Prostate gland (tissue), 2 donors: ENCODE measurements at regions not wholly inside any gene's neighbourhood (a gene's known extent, or its start where the extent isn't known, plus 50 kb on each side); places are given as distances from the start of the nearest gene placed in this dataset.

Experiments used
- DNase-seq: peaks from one replicate; pipeline ENCODE4 v3.0.0-alpha.2; 2019; ENCODE audit warnings: low spot score
- H3K27ac ChIP-seq, 2 donors: fragments of 200-600 bp; sonication (generic); 2 replicates each; pipeline ENCODE4 v1.5.1; 2017 to 2019
- H3K27me3 ChIP-seq: fragments of 200-600 bp; sonication (generic); replicated peaks from 2 replicates; pipeline ENCODE4 v1.5.1; 2019; ENCODE audit not compliant: insufficient read depth
- H3K36me3 ChIP-seq, 2 donors: fragments of 200-600 bp; sonication (generic); 1 replicate in 1 of 2; 2 replicates in 1 of 2; pipeline versions ENCODE4 v1.5.1 to v1.8.1; 2017 to 2019
- H3K4me1 ChIP-seq: fragments of 200-600 bp; sonication (generic); replicated peaks from 2 replicates; pipeline ENCODE4 v1.5.1; 2019
- H3K4me3 ChIP-seq, 2 donors: fragments of 200-600 bp; sonication (generic); 2 replicates each; pipeline ENCODE4 v1.5.1; 2017 to 2019
- H3K9me3 ChIP-seq: fragments of 200-600 bp; sonication (generic); 2 replicates; pipeline ENCODE4 v1.5.1; 2017
- POLR2A ChIP-seq: fragments of 450-650 bp; IDR thresholded peaks from one replicate; pipeline ENCODE4 v1.6.1; 2016; ENCODE audit warnings: antibody characterized with exemption, mild to moderate bottlenecking
- POLR2AphosphoS5 ChIP-seq: sonication (generic); formaldehyde crosslinking; IDR thresholded peaks from one replicate; pipeline ENCODE4 v1.6.1; 2017; ENCODE audit warnings: antibody characterized with exemption
- WGBS: methylation state at CpG from one replicate; pipeline ENCODE4 v1.1.5; 2018; 5-methylcytosine and 5-hydroxymethylcytosine counted together
- intact Hi-C: fragments of 100-400 bp; cut with DNase I; formaldehyde crosslinking; loops from one replicate; pipeline ENCODE4 v1.14.2; 2022
- TF ChIP-seq, protein P1 (sequence below), 4 experiments: fragments of 200-600 bp in 2 of 4; fragments of 450-650 bp in 2 of 4; sonication (generic) in 2 of 4; IDR thresholded peaks; 1 replicate in 3 of 4; 2 replicates in 1 of 4; pipeline ENCODE4 v1.5.1; 2016 to 2019; ENCODE audit warnings: antibody characterized with exemption in 4 of 4, mild to moderate bottlenecking in 2 of 4, moderate library complexity in 2 of 4

DNA sequence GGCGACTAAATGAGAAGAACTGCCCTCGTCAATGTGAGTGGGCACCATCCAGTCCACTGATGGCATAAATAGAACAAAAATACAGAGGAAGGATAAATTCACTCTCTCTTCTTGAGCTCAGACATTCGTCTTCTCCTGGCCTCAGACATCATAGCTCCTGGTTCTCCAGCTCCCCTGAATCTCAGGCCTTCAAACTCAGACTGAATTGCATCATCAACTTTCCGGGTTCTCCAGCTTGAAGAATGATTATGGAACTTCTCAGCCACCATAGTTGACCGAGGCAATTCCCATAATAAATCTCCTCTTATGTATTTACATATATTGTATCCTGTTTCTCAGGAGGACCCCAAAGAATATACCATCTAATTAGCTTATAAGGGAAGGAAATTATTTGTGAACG is 55.0 kb upstream of the FNDC3A start:
- H3K4me1 ChIP-seq: no peaks in the 10 kb centered on the region
- no peak overlapping the region for H3K4me3 ChIP-seq
- intact Hi-C loops: no loop called here
- TF ChIP-seq, protein P1, sequence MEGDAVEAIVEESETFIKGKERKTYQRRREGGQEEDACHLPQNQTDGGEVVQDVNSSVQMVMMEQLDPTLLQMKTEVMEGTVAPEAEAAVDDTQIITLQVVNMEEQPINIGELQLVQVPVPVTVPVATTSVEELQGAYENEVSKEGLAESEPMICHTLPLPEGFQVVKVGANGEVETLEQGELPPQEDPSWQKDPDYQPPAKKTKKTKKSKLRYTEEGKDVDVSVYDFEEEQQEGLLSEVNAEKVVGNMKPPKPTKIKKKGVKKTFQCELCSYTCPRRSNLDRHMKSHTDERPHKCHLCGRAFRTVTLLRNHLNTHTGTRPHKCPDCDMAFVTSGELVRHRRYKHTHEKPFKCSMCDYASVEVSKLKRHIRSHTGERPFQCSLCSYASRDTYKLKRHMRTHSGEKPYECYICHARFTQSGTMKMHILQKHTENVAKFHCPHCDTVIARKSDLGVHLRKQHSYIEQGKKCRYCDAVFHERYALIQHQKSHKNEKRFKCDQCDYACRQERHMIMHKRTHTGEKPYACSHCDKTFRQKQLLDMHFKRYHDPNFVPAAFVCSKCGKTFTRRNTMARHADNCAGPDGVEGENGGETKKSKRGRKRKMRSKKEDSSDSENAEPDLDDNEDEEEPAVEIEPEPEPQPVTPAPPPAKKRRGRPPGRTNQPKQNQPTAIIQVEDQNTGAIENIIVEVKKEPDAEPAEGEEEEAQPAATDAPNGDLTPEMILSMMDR (IDR thresholded peaks at IDR 0.05): no peak
- TF ChIP-seq POLR2A (no peak), POLR2AphosphoS5 (no peak)
- H3K9me3 ChIP-seq: no peaks in the 10 kb centered on the region
- DNase-seq: no peak
- no peaks in the 10 kb centered on the region for H3K27me3 ChIP-seq
- H3K36me3 ChIP-seq: no peaks in the 10 kb centered on the region
- no peak overlapping the region for H3K27ac ChIP-seq
- 94% methylated on average over 6 of the region's 6 CpGs for WGBS

DNA sequence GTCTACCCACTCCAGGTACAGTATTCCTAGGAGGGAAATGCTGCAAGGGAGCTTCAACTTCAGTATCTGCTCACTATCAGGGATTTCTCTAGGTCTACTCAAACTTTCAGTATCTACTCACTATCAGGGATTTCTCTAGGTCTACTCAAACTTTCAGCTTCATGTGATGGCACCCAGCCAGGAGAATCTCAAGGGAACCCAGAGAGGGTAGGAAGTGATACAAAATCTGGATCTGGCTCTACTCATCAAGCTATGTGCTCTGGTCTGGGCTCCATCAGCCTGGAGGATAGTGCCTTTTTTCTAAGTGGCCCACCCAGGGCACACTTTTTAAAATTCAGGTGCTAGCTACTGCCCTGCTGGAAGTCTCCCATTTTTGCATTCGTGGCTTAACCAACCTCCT is 52.3 kb upstream of the FNDC3A start:
- H3K9me3 ChIP-seq: no peaks in the 10 kb centered on the region
- no peaks in the 10 kb centered on the region for H3K27me3 ChIP-seq
- no peak for DNase-seq
- no peaks in the 10 kb centered on the region for H3K36me3 ChIP-seq
- no peak overlapping the region for H3K4me3 ChIP-seq
- TF ChIP-seq POLR2AphosphoS5 (no peak), POLR2A (no peak)
- TF ChIP-seq, protein P1 (IDR thresholded peaks at IDR 0.05): no peak
- 95% methylated on average over 1 of the region's 1 CpG for WGBS
- no peaks in the 10 kb centered on the region for H3K4me1 ChIP-seq
- H3K27ac ChIP-seq: no peak overlapping the region
- intact Hi-C loops: no loop called here

DNA sequence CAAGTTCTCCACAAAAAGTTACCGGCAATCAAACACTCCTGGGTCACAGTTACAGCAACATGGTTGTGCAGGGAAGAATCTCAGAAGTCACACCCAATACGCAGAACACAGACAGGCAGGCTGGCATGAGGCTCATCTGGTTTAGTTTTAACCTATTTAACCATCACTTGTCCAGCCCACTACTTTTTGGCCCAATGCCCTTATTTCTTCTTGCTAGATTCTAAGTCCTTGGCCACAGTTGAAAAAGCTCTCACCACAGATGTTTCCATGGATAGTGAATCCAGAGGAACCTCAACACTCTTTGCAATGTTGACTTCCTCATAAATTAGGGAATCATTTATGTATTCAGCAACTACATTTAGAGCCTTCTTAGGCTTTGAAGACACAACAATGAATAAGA is 50.7 kb upstream of the FNDC3A start:
- 93% methylated on average over 2 of the region's 2 CpGs for WGBS
- H3K27ac ChIP-seq: no peak overlapping the region
- TF ChIP-seq POLR2A: no peak
- TF ChIP-seq, protein P1 (IDR thresholded peaks at IDR 0.05): no peak
- TF ChIP-seq POLR2AphosphoS5: no peak
- no peaks in the 10 kb centered on the region for H3K36me3 ChIP-seq
- no peak overlapping the region for H3K4me3 ChIP-seq
- H3K27me3 ChIP-seq: no peaks in the 10 kb centered on the region
- intact Hi-C loops: no loop called here
- no peaks in the 10 kb centered on the region for H3K4me1 ChIP-seq
- no peak for DNase-seq
- no peaks in the 10 kb centered on the region for H3K9me3 ChIP-seq
